C4-2B (cell line): ENCODE measurements at regions not wholly inside any gene's neighbourhood (a gene's known extent, or its start where the extent isn't known, plus 50 kb on each side); places are given as distances from the start of the nearest gene placed in this dataset.

ENCODE experiments used
- ZFX ChIP-seq: fragments of 450-650 bp; IDR thresholded peaks from 2 replicates; pipeline ENCODE4 v1.6.1; 2017
- TF ChIP-seq, protein P1 (sequence below): fragments of 450-650 bp; conservative IDR thresholded peaks from 2 replicates; pipeline ENCODE4 v1.5.1; 2017; ENCODE audit warnings: mild to moderate bottlenecking

DNA sequence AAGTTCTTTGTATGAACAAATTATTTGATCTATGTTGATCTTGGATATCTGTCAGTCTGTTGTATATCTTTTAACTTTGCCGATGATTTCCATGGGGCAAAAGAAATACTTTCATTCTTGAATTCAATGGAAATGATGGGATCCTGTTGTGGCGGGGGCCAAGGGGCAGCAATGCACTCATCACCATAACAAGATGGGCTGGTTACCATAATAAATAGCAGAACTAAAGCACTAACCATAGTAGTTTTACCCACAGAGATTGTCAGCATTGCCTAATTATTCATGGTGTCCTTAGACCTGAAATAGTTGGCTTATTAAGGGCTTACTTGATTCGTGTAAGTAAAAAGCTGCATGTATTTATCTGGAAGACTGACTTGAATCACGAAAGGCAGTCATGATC, 309.6 kb downstream of the RFC3 start:
- TF ChIP-seq, protein P1, sequence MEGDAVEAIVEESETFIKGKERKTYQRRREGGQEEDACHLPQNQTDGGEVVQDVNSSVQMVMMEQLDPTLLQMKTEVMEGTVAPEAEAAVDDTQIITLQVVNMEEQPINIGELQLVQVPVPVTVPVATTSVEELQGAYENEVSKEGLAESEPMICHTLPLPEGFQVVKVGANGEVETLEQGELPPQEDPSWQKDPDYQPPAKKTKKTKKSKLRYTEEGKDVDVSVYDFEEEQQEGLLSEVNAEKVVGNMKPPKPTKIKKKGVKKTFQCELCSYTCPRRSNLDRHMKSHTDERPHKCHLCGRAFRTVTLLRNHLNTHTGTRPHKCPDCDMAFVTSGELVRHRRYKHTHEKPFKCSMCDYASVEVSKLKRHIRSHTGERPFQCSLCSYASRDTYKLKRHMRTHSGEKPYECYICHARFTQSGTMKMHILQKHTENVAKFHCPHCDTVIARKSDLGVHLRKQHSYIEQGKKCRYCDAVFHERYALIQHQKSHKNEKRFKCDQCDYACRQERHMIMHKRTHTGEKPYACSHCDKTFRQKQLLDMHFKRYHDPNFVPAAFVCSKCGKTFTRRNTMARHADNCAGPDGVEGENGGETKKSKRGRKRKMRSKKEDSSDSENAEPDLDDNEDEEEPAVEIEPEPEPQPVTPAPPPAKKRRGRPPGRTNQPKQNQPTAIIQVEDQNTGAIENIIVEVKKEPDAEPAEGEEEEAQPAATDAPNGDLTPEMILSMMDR = no peak
- no peak for TF ChIP-seq ZFX
